Esophagus muscularis mucosa (tissue), 4 donors: ENCODE measurements at regions not wholly inside any gene's neighbourhood (a gene's known extent, or its start where the extent isn't known, plus 50 kb on each side); places are given as distances from the start of the nearest gene placed in this dataset.
"Not testable (repeated sequence)": the region's sequence is repeated elsewhere in the genome, so short reads cannot be mapped to it uniquely, and the experiment has no call there.

ENCODE experiments used
- DNase-seq: peaks from one replicate; pipeline ENCODE4 v3.0.0-alpha.2; 2017; ENCODE audit errors: extremely low spot score
- H3K27ac ChIP-seq, 4 donors: fragments of 200-600 bp; sonication (generic); replicated peaks in 1 of 4; 1 replicate in 3 of 4; 2 replicates in 1 of 4; pipeline ENCODE4 v1.5.1; 2016 to 2019; ENCODE audit warnings: mild to moderate bottlenecking in 1 of 4
- H3K27me3 ChIP-seq, 4 donors: fragments of 200-600 bp; sonication (generic); one replicate each; pipeline versions ENCODE4 v1.5.1 to v1.6.0; 2016 to 2019
- H3K36me3 ChIP-seq, 4 donors: fragments of 200-600 bp; sonication (generic); one replicate each; pipeline ENCODE4 v1.5.1; 2016 to 2019
- H3K4me1 ChIP-seq, 4 donors: fragments of 200-600 bp; sonication (generic); one replicate each; pipeline ENCODE4 v1.5.1; 2016 to 2019
- H3K4me3 ChIP-seq, 4 donors: fragments of 200-600 bp; sonication (generic); 1 replicate in 2 of 4; 2 replicates in 2 of 4; pipeline ENCODE4 v1.5.1; 2016 to 2019; ENCODE audit warnings: mild to moderate bottlenecking in 4 of 4, moderate library complexity in 1 of 4
- H3K9me3 ChIP-seq, 4 donors: fragments of 200-600 bp; sonication (generic); 1 replicate in 3 of 4; 2 replicates in 1 of 4; pipeline ENCODE4 v1.5.1; 2016 to 2019
- EP300 ChIP-seq: sonication (generic); formaldehyde crosslinking; IDR thresholded peaks from one replicate; pipeline ENCODE4 v1.6.1; 2017; ENCODE audit warnings: antibody characterized with exemption
- POLR2A ChIP-seq: fragments of 450-650 bp; IDR thresholded peaks from one replicate; pipeline ENCODE4 v1.6.1; 2017; ENCODE audit warnings: antibody characterized with exemption, moderate library complexity, mild to moderate bottlenecking, low read depth
- POLR2AphosphoS5 ChIP-seq, 2 donors: sonication (generic); formaldehyde crosslinking; IDR thresholded peaks; one replicate each; pipeline ENCODE4 v1.6.1; 2017; ENCODE audit warnings: antibody characterized with exemption in 2 of 2
- WGBS: methylation state at CpG from one replicate; pipeline ENCODE4 v1.1.5; 2018; 5-methylcytosine and 5-hydroxymethylcytosine counted together
- intact Hi-C: fragments of 100-400 bp; cut with DNase I; formaldehyde crosslinking; loops from one replicate; pipeline ENCODE4 v1.15.1; 2023
- TF ChIP-seq, protein P1 (sequence below), 3 experiments: fragments of 200-600 bp in 2 of 3; fragments of 450-650 bp in 1 of 3; sonication (generic) in 2 of 3; IDR thresholded peaks; one replicate each; pipeline ENCODE4 v1.5.1; 2017 to 2019; ENCODE audit warnings: antibody characterized with exemption in 3 of 3, mild to moderate bottlenecking in 2 of 3, moderate library complexity in 1 of 3

GRCh38 chr12:97713270-97713669 lies 250.7 kb downstream of the RMST start:
- 16% methylated on average over 1 of the region's 1 CpG for WGBS
- intact Hi-C loops = no loop called here
- H3K27ac ChIP-seq = no peak overlapping the region
- peaks cover 0 to 6% (median 0%) of the 10 kb centered on the region in 4 donors for H3K4me1 ChIP-seq
- DNase-seq = no peak
- H3K9me3 ChIP-seq = no peaks in the 10 kb centered on the region
- no peak overlapping the region for H3K4me3 ChIP-seq
- no peak for TF ChIP-seq POLR2A
- TF ChIP-seq EP300 = no peak
- TF ChIP-seq, protein P1, sequence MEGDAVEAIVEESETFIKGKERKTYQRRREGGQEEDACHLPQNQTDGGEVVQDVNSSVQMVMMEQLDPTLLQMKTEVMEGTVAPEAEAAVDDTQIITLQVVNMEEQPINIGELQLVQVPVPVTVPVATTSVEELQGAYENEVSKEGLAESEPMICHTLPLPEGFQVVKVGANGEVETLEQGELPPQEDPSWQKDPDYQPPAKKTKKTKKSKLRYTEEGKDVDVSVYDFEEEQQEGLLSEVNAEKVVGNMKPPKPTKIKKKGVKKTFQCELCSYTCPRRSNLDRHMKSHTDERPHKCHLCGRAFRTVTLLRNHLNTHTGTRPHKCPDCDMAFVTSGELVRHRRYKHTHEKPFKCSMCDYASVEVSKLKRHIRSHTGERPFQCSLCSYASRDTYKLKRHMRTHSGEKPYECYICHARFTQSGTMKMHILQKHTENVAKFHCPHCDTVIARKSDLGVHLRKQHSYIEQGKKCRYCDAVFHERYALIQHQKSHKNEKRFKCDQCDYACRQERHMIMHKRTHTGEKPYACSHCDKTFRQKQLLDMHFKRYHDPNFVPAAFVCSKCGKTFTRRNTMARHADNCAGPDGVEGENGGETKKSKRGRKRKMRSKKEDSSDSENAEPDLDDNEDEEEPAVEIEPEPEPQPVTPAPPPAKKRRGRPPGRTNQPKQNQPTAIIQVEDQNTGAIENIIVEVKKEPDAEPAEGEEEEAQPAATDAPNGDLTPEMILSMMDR (IDR thresholded peaks at IDR 0.05) = no peak
- TF ChIP-seq POLR2AphosphoS5 (IDR thresholded peaks at IDR 0.05) = no peak
- H3K27me3 ChIP-seq = no peaks in the 10 kb centered on the region
- no peaks in the 10 kb centered on the region for H3K36me3 ChIP-seq

GRCh38 chr12:97714107-97714563 lies 251.5 kb downstream of the RMST start:
- H3K4me3 ChIP-seq = no peak overlapping the region
- no peak overlapping the region for H3K27ac ChIP-seq
- TF ChIP-seq, protein P1 (IDR thresholded peaks at IDR 0.05) = no peak
- TF ChIP-seq POLR2A (no peak), EP300 (no peak), POLR2AphosphoS5 (IDR thresholded peaks at IDR 0.05) (no peak)
- intact Hi-C loops = no loop called here
- H3K9me3 ChIP-seq = no peaks in the 10 kb centered on the region
- no peaks in the 10 kb centered on the region for H3K36me3 ChIP-seq
- WGBS = 74% methylated on average over 4 of the region's 4 CpGs
- no peak for DNase-seq
- peaks cover 0 to 6% (median 0%) of the 10 kb centered on the region in 4 donors for H3K4me1 ChIP-seq
- no peaks in the 10 kb centered on the region for H3K27me3 ChIP-seq

- H3K36me3 ChIP-seq = no peaks in the 10 kb centered on the region
- no peaks in the 10 kb centered on the region for H3K9me3 ChIP-seq
- H3K27me3 ChIP-seq = no peaks in the 10 kb centered on the region
- DNase-seq = no peak
- H3K4me1 ChIP-seq = peaks cover 0 to 6% (median 0%) of the 10 kb centered on the region in 4 donors
- intact Hi-C loops = loop anchor here (5.0 kb wide), 1 partner anchor 286 kb away; no protein-coding TSS in a partner anchor
- H3K4me3 ChIP-seq = no peak overlapping the region
- 87% methylated on average over 1 of the region's 1 CpG for WGBS
- TF ChIP-seq EP300 (no peak), POLR2A (no peak), POLR2AphosphoS5 (IDR thresholded peaks at IDR 0.05) (no peak)
- TF ChIP-seq, protein P1 (IDR thresholded peaks at IDR 0.05) = peak; percentile 33 to 58 (median 38)
- H3K27ac ChIP-seq = no peak overlapping the region
Measured at GRCh38 chr12:97716356-97716755, 253.8 kb downstream of the RMST start.

DNA sequence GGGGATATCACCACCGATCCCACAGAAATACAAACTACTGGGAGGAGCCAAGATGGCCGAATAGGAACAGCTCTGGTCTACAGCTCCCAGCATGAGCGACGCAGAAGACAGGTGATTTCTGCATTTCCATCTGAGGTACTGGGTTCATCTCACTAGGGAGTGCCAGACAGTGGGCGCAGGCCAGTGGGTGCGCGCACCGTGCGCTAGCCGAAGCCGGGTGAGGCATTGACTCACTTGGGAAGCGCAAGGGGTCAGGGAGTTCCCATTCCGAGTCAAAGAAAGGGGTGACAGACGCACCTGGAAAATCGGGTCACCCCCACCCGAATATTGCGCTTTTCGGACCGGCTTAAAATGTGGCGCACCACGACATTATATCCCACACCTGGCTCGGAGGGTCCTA lies 261.2 kb downstream of the RMST start:
- intact Hi-C loops, H3K4me3 ChIP-seq, H3K27ac ChIP-seq, H3K27me3 ChIP-seq, DNase-seq, H3K36me3 ChIP-seq, H3K9me3 ChIP-seq, H3K4me1 ChIP-seq: not testable (repeated sequence)
- 90% methylated on average over 21 of the region's 22 CpGs for WGBS

GRCh38 chr12:97745406-97746101 lies 282.9 kb downstream of the RMST start:
- H3K27ac ChIP-seq = no peak overlapping the region
- no peaks in the 10 kb centered on the region for H3K36me3 ChIP-seq
- TF ChIP-seq, protein P1 (IDR thresholded peaks at IDR 0.05) = no peak
- TF ChIP-seq EP300 (no peak), POLR2AphosphoS5 (IDR thresholded peaks at IDR 0.05) (no peak), POLR2A (no peak)
- H3K27me3 ChIP-seq = no peaks in the 10 kb centered on the region
- 93% methylated on average over 5 of the region's 5 CpGs for WGBS
- no peak overlapping the region for H3K4me3 ChIP-seq
- H3K9me3 ChIP-seq = no peaks in the 10 kb centered on the region
- intact Hi-C loops = no loop called here
- peaks cover 0 to 27% (median 18%) of the 10 kb centered on the region in 4 donors for H3K4me1 ChIP-seq
- no peak for DNase-seq
